RWPE2 (cell line): ENCODE measurements at regions not wholly inside any gene's neighbourhood (a gene's known extent, or its start where the extent isn't known, plus 50 kb on each side); places are given as distances from the start of the nearest gene placed in this dataset.
A peak's percentile ranks its signal among the peaks of the same experiment; 100 is the strongest.

Experiments used
- ATAC-seq: fragments of 200-7000 bp; cut with Tn5 transposase; 3 replicates; pipeline ENCODE4 v1.9.1; 2021; ENCODE audit warnings: low read depth
- DNase-seq: peaks from one replicate; pipeline ENCODE4 v3.0.0-alpha.2; 2020; ENCODE audit warnings: low spot score
- H3K27ac ChIP-seq: fragments of 450-650 bp; 2 replicates; pipeline ENCODE4 v1.5.1; 2017; ENCODE audit warnings: mild to moderate bottlenecking; ENCODE audit not compliant: poor library complexity, severe bottlenecking
- H3K27me3 ChIP-seq: fragments of 250-450 bp; sonication (Bioruptor Pico); 2 replicates; pipeline ENCODE4 v1.5.1; 2021; ENCODE audit warnings: mild to moderate bottlenecking, moderate library complexity; ENCODE audit not compliant: insufficient read depth, poor library complexity, severe bottlenecking
- H3K36me3 ChIP-seq: fragments of 250-450 bp; sonication (Bioruptor Pico); 2 replicates; pipeline ENCODE4 v1.5.1; 2020; ENCODE audit warnings: low read depth, mild to moderate bottlenecking, moderate library complexity
- H3K4me1 ChIP-seq: fragments of 250-450 bp; sonication (Bioruptor Pico); 2 replicates; pipeline ENCODE4 v1.5.1; 2021; ENCODE audit warnings: mild to moderate bottlenecking, moderate library complexity; ENCODE audit not compliant: insufficient read depth, poor library complexity, severe bottlenecking
- H3K4me3 ChIP-seq: fragments of 250-450 bp; sonication (Bioruptor Pico); 2 replicates; pipeline ENCODE4 v1.5.1; 2021; ENCODE audit warnings: mild to moderate bottlenecking, moderate library complexity; ENCODE audit not compliant: severe bottlenecking
- H3K9me3 ChIP-seq: fragments of 250-450 bp; sonication (Bioruptor Pico); 2 replicates; pipeline ENCODE4 v1.5.1; 2021; ENCODE audit warnings: mild to moderate bottlenecking, moderate library complexity; ENCODE audit not compliant: severe bottlenecking
- CTCF ChIP-seq: fragments of 450-650 bp; IDR thresholded peaks from one replicate; pipeline ENCODE4 v1.5.1; 2017; ENCODE audit warnings: mild to moderate bottlenecking, moderate library complexity; ENCODE audit not compliant: poor library complexity, severe bottlenecking

GRCh38 chr7:17144322-17144721 lies 154.1 kb upstream of the AHR start:
- H3K4me3 ChIP-seq: no peak overlapping the region
- no peaks in the 10 kb centered on the region for H3K9me3 ChIP-seq
- ATAC-seq (peak; percentile 84), DNase-seq (no peak)
- peaks cover 40% of the 10 kb centered on the region for H3K4me1 ChIP-seq
- no peak for TF ChIP-seq CTCF
- no peak overlapping the region for H3K27ac ChIP-seq
- no peaks in the 10 kb centered on the region for H3K36me3 ChIP-seq
- no peaks in the 10 kb centered on the region for H3K27me3 ChIP-seq

GRCh38 chr7:17146621-17147020 lies 151.8 kb upstream of the AHR start:
- Histone ChIP-seq H3K36me3 (no peaks in the 10 kb centered on the region), H3K27me3 (no peaks in the 10 kb centered on the region), H3K9me3 (no peaks in the 10 kb centered on the region), H3K4me1 (peaks cover 24% of the 10 kb centered on the region), H3K27ac (no peak overlapping the region), H3K4me3 (no peak overlapping the region)
- ATAC-seq (no peak), DNase-seq (no peak)
- TF ChIP-seq CTCF: no peak

- no peak for ATAC-seq
- peaks cover 22% of the 10 kb centered on the region for H3K4me1 ChIP-seq
- no peak for TF ChIP-seq CTCF
- no peaks in the 10 kb centered on the region for H3K9me3 ChIP-seq
- H3K27ac ChIP-seq: no peak overlapping the region
- no peak overlapping the region for H3K4me3 ChIP-seq
- no peaks in the 10 kb centered on the region for H3K36me3 ChIP-seq
- no peak for DNase-seq
- H3K27me3 ChIP-seq: no peaks in the 10 kb centered on the region
These were observed 151.0 kb upstream of the AHR start for GRCh38 chr7:17147409-17147808.

- Histone ChIP-seq H3K27me3 (no peaks in the 10 kb centered on the region), H3K27ac (no peak overlapping the region), H3K4me3 (no peak overlapping the region), H3K4me1 (no peaks in the 10 kb centered on the region), H3K36me3 (no peaks in the 10 kb centered on the region), H3K9me3 (no peaks in the 10 kb centered on the region)
- TF ChIP-seq CTCF: no peak
- ATAC-seq: no peak
- DNase-seq: no peak
These were observed 148.4 kb upstream of the AHR start for GRCh38 chr7:17150018-17150417.

- no peak for TF ChIP-seq CTCF
- no peaks in the 10 kb centered on the region for H3K4me1 ChIP-seq
- H3K36me3 ChIP-seq: no peaks in the 10 kb centered on the region
- ATAC-seq (no peak), DNase-seq (no peak)
- no peaks in the 10 kb centered on the region for H3K9me3 ChIP-seq
- H3K4me3 ChIP-seq: no peak overlapping the region
- H3K27ac ChIP-seq: no peak overlapping the region
- H3K27me3 ChIP-seq: no peaks in the 10 kb centered on the region
These were observed 145.7 kb upstream of the AHR start for GRCh38 chr7:17152721-17153120.
